GM12891 (cell line): ENCODE measurements at regions not wholly inside any gene's neighbourhood (a gene's known extent, or its start where the extent isn't known, plus 50 kb on each side); places are given as distances from the start of the nearest gene placed in this dataset.

Experiments
- DNase-seq: peaks from one replicate; pipeline ENCODE4 v3.0.0; 2011; ENCODE audit warnings: low spot score; ENCODE audit not compliant: insufficient read length
- FAIRE-seq: peaks from 2 replicates; lab custom pipeline; 2011; peaks lifted over from hg19 to GRCh38; lab: Jason Lieb, UNC
- PAX5 ChIP-seq: IDR thresholded peaks from 2 replicates; pipeline ENCODE4 v1.6.1; 2011; ENCODE audit warnings: low read length, moderate library complexity, mild to moderate bottlenecking; ENCODE audit not compliant: insufficient read depth, severe bottlenecking
- POLR2A ChIP-seq: IDR thresholded peaks from 2 replicates; pipeline ENCODE4 v1.6.1; 2011; ENCODE audit warnings: low read depth, low read length, control low read depth
- POLR2AphosphoS5 ChIP-seq: IDR thresholded peaks from 2 replicates; pipeline ENCODE4 v1.6.1; 2011; ENCODE audit warnings: low read depth, low read length, control low read depth
- POU2F2 ChIP-seq: IDR thresholded peaks from 2 replicates; pipeline ENCODE4 v1.6.1; 2011; ENCODE audit warnings: low read depth, mild to moderate bottlenecking, control low read depth, low read length, moderate library complexity
- SPI1 ChIP-seq: IDR thresholded peaks from 2 replicates; pipeline ENCODE4 v1.6.1; 2011; ENCODE audit warnings: low read depth, low read length, control low read depth
- TAF1 ChIP-seq: IDR thresholded peaks from 2 replicates; pipeline ENCODE4 v1.6.1; 2011; ENCODE audit warnings: low read depth, low read length, control low read depth

GRCh38 chr1:222923506-222923905, 108.7 kb downstream of the DISP1 start:
- FAIRE-seq (no peak), DNase-seq (no peak)
- TF ChIP-seq POLR2AphosphoS5 (no peak), TAF1 (no peak), POLR2A (no peak), POU2F2 (no peak), SPI1 (no peak), PAX5 (no peak)

GRCh38 chr1:222924136-222924706, 109.4 kb downstream of the DISP1 start:
- FAIRE-seq = no peak
- TF ChIP-seq POLR2A (no peak), SPI1 (no peak), POLR2AphosphoS5 (no peak), TAF1 (no peak), POU2F2 (no peak), PAX5 (no peak)
- DNase-seq = no peak

- DNase-seq (no peak), FAIRE-seq (no peak)
- TF ChIP-seq PAX5 = no peak
- no peak for TF ChIP-seq SPI1
- no peak for TF ChIP-seq POLR2AphosphoS5
- no peak for TF ChIP-seq POLR2A
- no peak for TF ChIP-seq TAF1
- TF ChIP-seq POU2F2 = no peak
Measured at GRCh38 chr1:222926566-222926965, 111.7 kb downstream of the DISP1 start.

- DNase-seq = no peak
- FAIRE-seq = no peak
- no peak for TF ChIP-seq SPI1
- TF ChIP-seq POLR2AphosphoS5 = no peak
- no peak for TF ChIP-seq PAX5
- TF ChIP-seq POLR2A = no peak
Measured at GRCh38 chr1:222927031-222927430, 112.2 kb downstream of the DISP1 start.

GRCh38 chr1:222928212-222928611, 113.4 kb downstream of the DISP1 start:
- no peak for TF ChIP-seq PAX5
- no peak for TF ChIP-seq POLR2A
- TF ChIP-seq POLR2AphosphoS5 = no peak
- TF ChIP-seq POU2F2 = no peak
- no peak for TF ChIP-seq TAF1
- TF ChIP-seq SPI1 = no peak
- FAIRE-seq (no peak), DNase-seq (no peak)

- FAIRE-seq = no peak
Measured at GRCh38 chr1:222930070-222930469, 115.2 kb downstream of the DISP1 start.

GRCh38 chr1:222931023-222931422, 116.2 kb downstream of the DISP1 start:
- FAIRE-seq = no peak
- TF ChIP-seq POU2F2 (no peak), SPI1 (no peak), TAF1 (no peak), POLR2AphosphoS5 (no peak), POLR2A (no peak), PAX5 (no peak)

More at GRCh38 chr1:222930070-222930469, 115.2 kb downstream of the DISP1 start:
- DNase-seq = no peak
- TF ChIP-seq TAF1 (no peak), SPI1 (no peak), PAX5 (no peak), POU2F2 (no peak), POLR2A (no peak), POLR2AphosphoS5 (no peak)

GRCh38 chr1:222933273-222933672, 118.4 kb downstream of the DISP1 start:
- no peak for FAIRE-seq
- no peak for TF ChIP-seq POU2F2
- no peak for TF ChIP-seq TAF1
- no peak for TF ChIP-seq POLR2A
- no peak for TF ChIP-seq SPI1
- no peak for TF ChIP-seq PAX5

More at GRCh38 chr1:222931023-222931422, 116.2 kb downstream of the DISP1 start:
- no peak for DNase-seq

GRCh38 chr1:222935239-222935900, 120.5 kb downstream of the DISP1 start:
- TF ChIP-seq POLR2A (no peak), POLR2AphosphoS5 (no peak), PAX5 (no peak), TAF1 (no peak), POU2F2 (no peak), SPI1 (no peak)
- FAIRE-seq (no peak), DNase-seq (no peak)

More at GRCh38 chr1:222933273-222933672, 118.4 kb downstream of the DISP1 start:
- no peak for DNase-seq

- TF ChIP-seq SPI1 (no peak), POLR2A (no peak), POU2F2 (no peak), PAX5 (no peak), TAF1 (no peak)
- DNase-seq (no peak), FAIRE-seq (no peak)
Measured at GRCh38 chr1:222936042-222936441, 121.2 kb downstream of the DISP1 start.
